ENCODE measurements at regions not wholly inside any gene's neighbourhood (a gene's known extent, or its start where the extent isn't known, plus 50 kb on each side); places are given as distances from the start of the nearest gene placed in this dataset.

GRCh38 chr13:44051918-44052675 is 172.4 kb downstream of the LACC1 start:
- no peak for TF ChIP-seq GATA3 (IDR thresholded peaks at IDR 0.05; ENCODE audit: low read depth, low read length)
- no peak for TF ChIP-seq GATA2 (IDR thresholded peaks at IDR 0.05; ENCODE audit: low read depth, low read length)
